GM23338 (cell line): ENCODE measurements at regions not wholly inside any gene's neighbourhood (a gene's known extent, or its start where the extent isn't known, plus 50 kb on each side); places are given as distances from the start of the nearest gene placed in this dataset.

Experiments
- EZH2 ChIP-seq: fragments of 200-600 bp; sonication (generic); IDR thresholded peaks from one replicate; pipeline ENCODE4 v1.8.0; 2017; ENCODE audit warnings: antibody characterized with exemption, mild to moderate bottlenecking, low read depth; ENCODE audit not compliant: unreplicated experiment
- EZH2phosphoT487 ChIP-seq: fragments of 200-600 bp; sonication (generic); IDR thresholded peaks from one replicate; pipeline ENCODE4 v1.8.1; 2018; ENCODE audit warnings: antibody characterized with exemption; ENCODE audit not compliant: unreplicated experiment
- ZNF114 ChIP-seq: fragments of 250-450 bp; sonication (Bioruptor Pico); IDR thresholded peaks from 2 replicates; pipeline ENCODE4 v1.5.0; 2020; ENCODE audit warnings: mild to moderate bottlenecking, moderate library complexity

DNA sequence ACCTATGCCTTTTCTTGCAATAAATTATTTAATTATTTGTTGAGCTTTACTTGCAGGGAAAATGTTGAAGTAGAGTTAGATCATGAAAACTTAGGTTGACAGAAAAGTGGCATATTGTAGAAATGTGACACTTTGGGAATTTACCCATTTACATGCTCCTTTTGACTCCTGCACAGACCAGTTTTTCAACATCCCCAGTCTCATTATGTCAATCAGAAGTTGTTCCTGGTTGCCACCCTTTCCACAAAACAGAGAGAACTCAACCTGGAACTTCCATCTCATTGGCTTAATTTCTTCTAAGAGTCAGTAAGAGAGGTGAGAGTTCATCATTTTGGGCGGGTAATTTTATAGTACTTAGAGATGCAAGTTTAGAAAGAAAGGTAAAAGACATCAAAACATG lies 284.6 kb upstream of the ANKRD50 start:
- no peak for TF ChIP-seq ZNF114 (CRISPR knock-in tag)
- TF ChIP-seq EZH2phosphoT487: no peak
- no peak for TF ChIP-seq EZH2
